Heart left ventricle (tissue), 16 donors: ENCODE measurements at regions not wholly inside any gene's neighbourhood (a gene's known extent, or its start where the extent isn't known, plus 50 kb on each side); places are given as distances from the start of the nearest gene placed in this dataset.
"Not testable (repeated sequence)": the region's sequence is repeated elsewhere in the genome, so short reads cannot be mapped to it uniquely, and the experiment has no call there.

ENCODE experiments used
- ATAC-seq, 4 donors: fragments of 200-7000 bp; cut with Tn5 transposase; one replicate each; pipeline ENCODE4 v1.9.1; 2020 to 2022; ENCODE audit warnings: moderate library complexity in 4 of 4, mild to moderate bottlenecking in 3 of 4, moderate number of reproducible peaks in 1 of 4
- DNase-seq, 5 donors: peaks; one replicate each; pipeline ENCODE4 v3.0.0-alpha.2; 2020
- H3K27ac ChIP-seq, 12 donors: fragments of 200-600 bp; sonication (generic) in 4 of 12; one replicate each; pipeline versions ENCODE4 v1.5.0 to v1.8.0; 2016 to 2022; ENCODE audit warnings: mild to moderate bottlenecking in 2 of 12
- H3K27me3 ChIP-seq, 9 donors: fragments of 200-600 bp; sonication (generic) in 2 of 9; one replicate each; pipeline versions ENCODE4 v1.5.1 to v1.8.0; 2016 to 2022; ENCODE audit warnings: mild to moderate bottlenecking in 3 of 9
- H3K36me3 ChIP-seq, 9 donors: fragments of 200-600 bp; sonication (generic) in 2 of 9; one replicate each; pipeline versions ENCODE4 v1.5.0 to v1.8.0; 2018 to 2022; ENCODE audit warnings: mild to moderate bottlenecking in 2 of 9
- H3K4me1 ChIP-seq, 12 donors: fragments of 200-600 bp; sonication (generic) in 4 of 12; one replicate each; pipeline versions ENCODE4 v1.5.0 to v1.8.0; 2016 to 2022; ENCODE audit warnings: mild to moderate bottlenecking in 3 of 12
- H3K4me3 ChIP-seq, 12 donors: fragments of 200-600 bp; sonication (generic) in 4 of 12; one replicate each; pipeline versions ENCODE4 v1.5.0 to v1.8.0; 2017 to 2022; ENCODE audit warnings: mild to moderate bottlenecking in 9 of 12, moderate library complexity in 4 of 12
- H3K9me3 ChIP-seq, 12 donors: fragments of 200-600 bp; sonication (generic) in 4 of 12; one replicate each; pipeline versions ENCODE4 v1.5.0 to v1.8.0; 2016 to 2022; ENCODE audit warnings: mild to moderate bottlenecking in 1 of 12
- CTCF ChIP-seq, 12 donors: fragments of 200-600 bp; sonication (generic) in 4 of 12; IDR thresholded peaks; one replicate each; pipeline versions ENCODE4 v1.5.0 to v1.8.0; 2018 to 2022; ENCODE audit warnings: antibody characterized with exemption in 12 of 12, mild to moderate bottlenecking in 5 of 12
- POLR2A ChIP-seq, 2 donors: fragments of 450-650 bp; IDR thresholded peaks; one replicate each; pipeline ENCODE4 v1.6.1; 2017; ENCODE audit warnings: antibody characterized with exemption in 2 of 2, mild to moderate bottlenecking in 2 of 2, moderate library complexity in 2 of 2
- WGBS, 4 donors: extraction: QIAGEN DNeasy Blood & Tissue Kit in 2 of 4; methylation state at CpG; one replicate each; pipeline versions ENCODE4 v1.1.5 to v1.1.7; 2013 to 2018; 5-methylcytosine and 5-hydroxymethylcytosine counted together
- intact Hi-C, 10 donors: fragments of 100-400 bp; cut with DNase I; formaldehyde crosslinking; loops; one replicate each; pipeline versions ENCODE4 v1.11.1 to v1.14.2; 2022
- donor health status: ischemic (EF 13 %, LVEDD 7.1; RV severe dilation, severe dysfunction).
- donor health status: healthy with polysubstance abuse.
- donor health status: DM: no; HTN: yes; CAD: no.
- donor health status: DM: no; HTN: no; CAD: no.
- donor health status: ischemic (EF 25% LVEDD 6.9; RV normal size, moderate dysfunction).
- donor health status: ischemic (EF 25% LVEDD 5.7; RV mildly dilated, moderate dysfunction).
- donor health status: healthy.
- donor health status: DM: yes; HTN: yes; CAD: no.
- donor health status: ischemic (EF 35%, LVEDD 5.7; RV mildly dilated, moderate dysfunction).
- donor health status: nonischemic (EF 11% LVEDD 7.7; RV severe dilation, severe dysfunction).
- donor health status: DM: yes; HTN: yes; CAD: no.
- donor health status: PGD.
- donor health status: ischemic (EF 29% LVEDD 5.4; RV normal size, mild dysfunction).
- donor health status: nonischemic (EF 23%, LVEDD 6.1; RV moderate dilation, normal function).

GRCh38 chr7:4486907-4487306, 195.2 kb upstream of the FOXK1 start:
- H3K9me3 ChIP-seq: peaks cover 0 to 12% (median 2%) of the 10 kb centered on the region in 12 donors
- ATAC-seq: no peak
- no peaks in the 10 kb centered on the region for H3K36me3 ChIP-seq
- H3K4me1 ChIP-seq: no peaks in the 10 kb centered on the region
- 5 to 15% (median 13%) methylated on average over 4 of the region's 4 CpGs for WGBS, 4 donors
- no peak overlapping the region for H3K27ac ChIP-seq
- peaks cover 0 to 3% (median 0%) of the 10 kb centered on the region in 9 donors for H3K27me3 ChIP-seq
- DNase-seq: no peak
- intact Hi-C loops: loop anchor here in 1 of 10 donors (10.0 kb wide), 1 partner anchor 562 kb away; no protein-coding TSS in a partner anchor
- TF ChIP-seq POLR2A (IDR thresholded peaks at IDR 0.05): no peak
- TF ChIP-seq CTCF (IDR thresholded peaks at IDR 0.05): no peak
- H3K4me3 ChIP-seq: no peak overlapping the region

DNA sequence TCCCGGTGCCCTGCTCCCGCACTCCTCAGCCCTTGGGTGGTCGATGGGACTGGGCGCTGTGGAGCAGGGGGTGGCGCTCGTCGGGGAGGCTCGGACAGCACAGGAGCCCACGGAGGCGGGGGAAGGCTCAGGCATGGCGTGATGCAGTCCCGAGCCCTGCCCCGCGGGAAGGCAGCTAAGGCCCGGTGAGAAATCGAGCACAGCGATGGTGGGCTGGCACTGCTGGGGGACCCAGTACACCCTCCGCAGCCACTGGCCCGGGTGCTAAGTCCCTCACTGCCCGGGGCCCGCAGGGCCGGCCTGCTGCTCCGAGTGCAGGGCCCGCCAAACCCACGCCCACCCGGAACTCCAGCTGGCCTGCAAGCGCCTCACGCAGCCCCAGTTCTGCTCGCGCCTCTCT, 185.2 kb upstream of the FOXK1 start:
- H3K9me3 ChIP-seq: peaks cover 0 to 17% (median 1%) of the 10 kb centered on the region in 12 donors
- H3K4me3 ChIP-seq, H3K27me3 ChIP-seq, H3K36me3 ChIP-seq, intact Hi-C loops, H3K27ac ChIP-seq, ATAC-seq, H3K4me1 ChIP-seq, DNase-seq: not testable (repeated sequence)
- WGBS, 4 donors: 90 to 100% (median 93%) methylated on average over 5 to 30 of the region's 30 CpGs; no CpG with 5 or more reads in 1 of the 4 donors

DNA sequence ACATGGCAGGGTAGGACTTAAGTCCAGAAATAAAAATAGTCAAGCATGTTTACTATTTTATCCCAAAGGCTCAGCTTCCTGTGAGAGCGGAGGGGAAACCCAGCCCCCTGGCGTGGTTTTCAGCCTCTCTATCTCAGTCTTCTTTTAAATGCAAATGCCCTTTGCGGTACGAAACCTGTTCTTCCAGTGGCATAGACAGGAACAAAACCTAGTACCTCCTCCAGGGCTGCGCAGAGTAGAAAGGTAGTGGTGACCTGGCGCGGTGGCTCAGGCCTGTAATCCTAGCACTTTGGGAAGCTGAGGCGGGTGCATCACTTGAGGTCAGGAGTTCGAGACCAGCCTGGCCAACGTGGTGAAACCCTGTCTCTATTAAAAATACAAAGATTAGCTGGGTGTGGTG, 181.3 kb upstream of the FOXK1 start:
- no peak for TF ChIP-seq CTCF (IDR thresholded peaks at IDR 0.05)
- no peak for TF ChIP-seq POLR2A (IDR thresholded peaks at IDR 0.05)
- H3K36me3 ChIP-seq: no peaks in the 10 kb centered on the region
- H3K27ac ChIP-seq: no peak overlapping the region
- 79 to 89% (median 85%) methylated on average over 10 of the region's 10 CpGs for WGBS, 4 donors
- DNase-seq: no peak
- no peak for ATAC-seq
- H3K9me3 ChIP-seq: peaks cover 0 to 17% (median 0%) of the 10 kb centered on the region in 12 donors
- intact Hi-C loops: no loop called here
- no peaks in the 10 kb centered on the region for H3K4me1 ChIP-seq
- H3K27me3 ChIP-seq: no peaks in the 10 kb centered on the region
- H3K4me3 ChIP-seq: no peak overlapping the region

- H3K36me3 ChIP-seq, H3K27me3 ChIP-seq, intact Hi-C loops, H3K27ac ChIP-seq, H3K4me3 ChIP-seq, DNase-seq, ATAC-seq, H3K4me1 ChIP-seq: not testable (repeated sequence)
- H3K9me3 ChIP-seq: peaks cover 0 to 15% (median 4%) of the 10 kb centered on the region in 12 donors
- 79 to 98% (median 86%) methylated on average over 7 of the region's 7 CpGs for WGBS, 4 donors
These were observed 174.2 kb upstream of the FOXK1 start for GRCh38 chr7:4507886-4508285.

DNA sequence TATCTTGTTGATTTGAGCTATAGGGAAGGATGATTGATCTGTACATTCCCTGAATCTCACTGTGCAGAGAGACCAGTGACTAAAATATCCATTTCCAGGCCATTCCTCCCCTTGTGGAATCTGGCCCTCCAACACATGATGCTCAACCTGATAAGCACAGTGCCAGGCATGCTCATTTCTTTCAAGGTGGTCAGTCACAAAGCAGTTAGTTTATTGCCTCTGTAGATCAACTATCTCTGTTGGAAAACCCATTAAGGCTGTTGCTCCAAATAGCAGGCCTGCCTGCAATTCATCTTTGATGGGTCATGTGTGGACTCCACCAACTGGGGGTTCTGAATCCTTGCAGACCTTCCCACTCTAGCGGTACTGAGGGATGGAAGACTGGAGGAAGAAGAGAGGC, 168.6 kb upstream of the FOXK1 start:
- no peak for ATAC-seq

More for the DNA sequence above, 168.6 kb upstream of the FOXK1 start:
- WGBS, 4 donors: 86 to 93% (median 92%) methylated on average over 1 of the region's 1 CpG
- no peak overlapping the region for H3K27ac ChIP-seq
- no peaks in the 10 kb centered on the region for H3K4me1 ChIP-seq
- TF ChIP-seq CTCF (IDR thresholded peaks at IDR 0.05): no peak
- no peak for TF ChIP-seq POLR2A (IDR thresholded peaks at IDR 0.05)
- intact Hi-C loops: no loop called here
- no peaks in the 10 kb centered on the region for H3K36me3 ChIP-seq
- DNase-seq: no peak
- no peak overlapping the region for H3K4me3 ChIP-seq
- H3K27me3 ChIP-seq: peaks cover 0 to 3% (median 0%) of the 10 kb centered on the region in 9 donors
- H3K9me3 ChIP-seq: peaks cover 0 to 12% (median 2%) of the 10 kb centered on the region in 12 donors
